Liver (tissue), 8 donors: ENCODE measurements at regions not wholly inside any gene's neighbourhood (a gene's known extent, or its start where the extent isn't known, plus 50 kb on each side); places are given as distances from the start of the nearest gene placed in this dataset.

Experiments used
- DNase-seq: peaks from one replicate; pipeline ENCODE4 v3.0.0-alpha.2; 2017; ENCODE audit warnings: low spot score
- H3K27ac ChIP-seq, 2 donors: one replicate each; pipeline ENCODE4 v1.7.0; 2013; ENCODE audit warnings: inconsistent platforms in 2 of 2, low read length in 2 of 2, control low read depth in 1 of 2, low read depth in 1 of 2, mild to moderate bottlenecking in 1 of 2
- H3K27me3 ChIP-seq, 4 donors: one replicate each; pipeline versions ENCODE4 v1.6.1 to v1.7.0; 2013; ENCODE audit warnings: low read length in 3 of 4, inconsistent platforms in 1 of 4, mild to moderate bottlenecking in 1 of 4, moderate library complexity in 1 of 4; ENCODE audit not compliant: control insufficient read depth in 4 of 4, insufficient read depth in 4 of 4
- H3K36me3 ChIP-seq, 4 donors: one replicate each; pipeline versions ENCODE4 v1.6.1 to v1.7.0; 2013; ENCODE audit warnings: low read length in 3 of 4, mild to moderate bottlenecking in 3 of 4, low read depth in 1 of 4, moderate library complexity in 1 of 4; ENCODE audit not compliant: control insufficient read depth in 4 of 4, insufficient read depth in 3 of 4
- H3K4me1 ChIP-seq, 4 donors: one replicate each; pipeline versions ENCODE4 v1.6.1 to v1.7.0; 2013; ENCODE audit warnings: low read length in 3 of 4, mild to moderate bottlenecking in 3 of 4, moderate library complexity in 1 of 4; ENCODE audit not compliant: control insufficient read depth in 4 of 4, insufficient read depth in 4 of 4
- H3K4me3 ChIP-seq, 3 donors: one replicate each; pipeline versions ENCODE4 v1.6.1 to v1.7.0; 2013; ENCODE audit warnings: low read length in 3 of 3, control low read depth in 1 of 3, low read depth in 1 of 3, mild to moderate bottlenecking in 1 of 3
- H3K9ac ChIP-seq, 2 donors: one replicate each; pipeline ENCODE4 v1.7.0; 2013; ENCODE audit warnings: low read length in 2 of 2, mild to moderate bottlenecking in 2 of 2, moderate library complexity in 2 of 2, control low read depth in 1 of 2, low read depth in 1 of 2
- H3K9me3 ChIP-seq, 4 donors: one replicate each; pipeline versions ENCODE4 v1.6.1 to v1.7.0; 2013; ENCODE audit warnings: low read length in 3 of 4; ENCODE audit not compliant: control insufficient read depth in 4 of 4
- ATF3 ChIP-seq: IDR thresholded peaks from 2 replicates; pipeline ENCODE4 v1.6.1; 2016; ENCODE audit warnings: antibody characterized with exemption
- CTCF ChIP-seq: fragments of 150-350 bp; IDR thresholded peaks from 2 replicates; pipeline ENCODE4 v1.5.1; 2017; ENCODE audit warnings: improper control_type of control experiment, low read depth, low read length; ENCODE audit not compliant: missing input control
- EGR1 ChIP-seq, 2 donors: IDR thresholded peaks; 2 replicates each; pipeline ENCODE4 v1.6.1; 2016 to 2018; ENCODE audit warnings: antibody characterized with exemption in 2 of 2, low read depth in 2 of 2
- FOXA1 ChIP-seq: IDR thresholded peaks from 2 replicates; pipeline ENCODE4 v1.6.1; 2016; ENCODE audit warnings: antibody characterized with exemption
- FOXA2 ChIP-seq: IDR thresholded peaks from 2 replicates; pipeline ENCODE4 v1.6.1; 2016; ENCODE audit warnings: antibody characterized with exemption
- GABPA ChIP-seq, 2 donors: IDR thresholded peaks in 1 of 2; conservative IDR thresholded peaks in 1 of 2; 2 replicates each; pipeline ENCODE4 v1.6.1; 2016; ENCODE audit warnings: antibody characterized with exemption in 2 of 2, mild to moderate bottlenecking in 1 of 2, moderate library complexity in 1 of 2
- HNF4A ChIP-seq, 2 donors: conservative IDR thresholded peaks; 2 replicates each; pipeline ENCODE4 v1.6.1; 2016; ENCODE audit warnings: antibody characterized with exemption in 2 of 2, mild to moderate bottlenecking in 2 of 2
- HNF4G ChIP-seq: IDR thresholded peaks from 2 replicates; pipeline ENCODE4 v1.6.1; 2016; ENCODE audit warnings: antibody characterized with exemption
- JUND ChIP-seq, 2 donors: IDR thresholded peaks; 2 replicates each; pipeline ENCODE4 v1.6.1; 2016; ENCODE audit warnings: antibody characterized with exemption in 2 of 2
- MAX ChIP-seq: IDR thresholded peaks from 2 replicates; pipeline ENCODE4 v1.6.1; 2016; ENCODE audit warnings: antibody characterized with exemption
- NR2F2 ChIP-seq: IDR thresholded peaks from 2 replicates; pipeline ENCODE4 v1.6.1; 2016; ENCODE audit warnings: antibody characterized with exemption
- RAD21 ChIP-seq, 2 donors: IDR thresholded peaks; 2 replicates each; pipeline ENCODE4 v1.6.1; 2016; ENCODE audit warnings: antibody characterized with exemption in 2 of 2, mild to moderate bottlenecking in 2 of 2
- REST ChIP-seq: IDR thresholded peaks from 2 replicates; pipeline ENCODE4 v1.6.1; 2016; ENCODE audit warnings: antibody characterized with exemption, mild to moderate bottlenecking
- RXRA ChIP-seq, 2 donors: IDR thresholded peaks; 2 replicates each; pipeline ENCODE4 v1.6.1; 2017 to 2018; ENCODE audit warnings: antibody characterized with exemption in 2 of 2, mild to moderate bottlenecking in 1 of 2
- SP1 ChIP-seq: IDR thresholded peaks from 2 replicates; pipeline ENCODE4 v1.6.1; 2018; ENCODE audit warnings: antibody characterized with exemption, mild to moderate bottlenecking
- TAF1 ChIP-seq: conservative IDR thresholded peaks from 2 replicates; pipeline ENCODE4 v1.6.1; 2016; ENCODE audit warnings: antibody characterized with exemption, mild to moderate bottlenecking
- YY1 ChIP-seq: IDR thresholded peaks from 2 replicates; pipeline ENCODE4 v1.6.1; 2016; ENCODE audit warnings: antibody characterized with exemption, mild to moderate bottlenecking
- ZBTB33 ChIP-seq: IDR thresholded peaks from 2 replicates; pipeline ENCODE4 v1.6.1; 2016; ENCODE audit warnings: antibody characterized with exemption
- WGBS: extraction: QIAGEN DNeasy Blood & Tissue Kit; methylation state at CpG from one replicate; pipeline ENCODE4 v1.1.7; 2013; 5-methylcytosine and 5-hydroxymethylcytosine counted together
- donor health status: healthy.
- donor health status: healthy.
- donor health status: healthy.
- donor health status: healthy.
- donor health status: healthy.

GRCh38 chr5:118379470-118379869, 608.9 kb downstream of the DTWD2 start (continued):
- no peak for TF ChIP-seq JUND (IDR thresholded peaks at IDR 0.05)
- TF ChIP-seq RAD21 (IDR thresholded peaks at IDR 0.05), result no peak
- TF ChIP-seq YY1, result no peak
- no peak for TF ChIP-seq EGR1 (IDR thresholded peaks at IDR 0.05; ENCODE audit: low read depth in 2 of 2)
- TF ChIP-seq RXRA (IDR thresholded peaks at IDR 0.05), result no peak
- TF ChIP-seq ATF3, result no peak
- no peak for TF ChIP-seq HNF4G

- Histone ChIP-seq H3K4me1 (no peaks in the 10 kb centered on the region), H3K27ac (no peak overlapping the region), H3K27me3 (no peaks in the 10 kb centered on the region), H3K9me3 (peaks cover 0 to 2% (median 0%) of the 10 kb centered on the region in 4 donors), H3K9ac (no peak overlapping the region), H3K36me3 (no peaks in the 10 kb centered on the region), H3K4me3 (no peak overlapping the region)
- WGBS, result 47% methylated on average over 1 of the region's 1 CpG
- TF ChIP-seq FOXA1 (no peak), TAF1 (no peak), RXRA (IDR thresholded peaks at IDR 0.05) (no peak), HNF4A (conservative IDR thresholded peaks at IDR 0.05) (no peak), CTCF (no peak), SP1 (no peak), YY1 (no peak), NR2F2 (no peak), REST (no peak), GABPA (IDR thresholded peaks at IDR 0.05 in 1 of 2, conservative IDR thresholded peaks at IDR 0.05 in 1 of 2) (no peak), HNF4G (no peak), ZBTB33 (no peak), MAX (no peak), RAD21 (IDR thresholded peaks at IDR 0.05) (no peak), JUND (IDR thresholded peaks at IDR 0.05) (no peak), FOXA2 (no peak)
- DNase-seq, result no peak
These were observed 609.4 kb downstream of the DTWD2 start for GRCh38 chr5:118378959-118379358.
